Activated B cell treated with CpG ODN at 0.5 μM for 24 hours (primary cell): ENCODE measurements at regions not wholly inside any gene's neighbourhood (a gene's known extent, or its start where the extent isn't known, plus 50 kb on each side); places are given as distances from the start of the nearest gene placed in this dataset.

ENCODE experiments used
- ATAC-seq: fragments of 200-7000 bp; cut with Tn5 transposase; one replicate; pipeline ENCODE4 v1.10.0; 2021; ENCODE audit warnings: low read depth, mild to moderate bottlenecking, moderate library complexity
- CTCF ChIA-PET: fragments of 350-600 bp; sonication (Branson Sonifier 250); formaldehyde crosslinking; loops from one replicate; lab custom pipeline; 2021; ENCODE audit warnings: antibody characterized with exemption; lab: Charles Lee
- POLR2A ChIA-PET: fragments of 350-600 bp; sonication (Branson Sonifier 250); formaldehyde crosslinking; loops from one replicate; lab custom pipeline; 2021; ENCODE audit warnings: antibody characterized with exemption; lab: Charles Lee
- DNase-seq: peaks from one replicate; pipeline ENCODE4 v3.0.0; 2022
- H3K27ac Mint-ChIP-seq: one replicate; pipeline ENCODE4 v1.8.0; 2020; ENCODE audit warnings: mixed read lengths
- H3K27me3 Mint-ChIP-seq: one replicate; pipeline ENCODE4 v1.8.0; 2021; ENCODE audit warnings: mixed read lengths
- H3K36me3 Mint-ChIP-seq: one replicate; pipeline ENCODE4 v1.8.0; 2021; ENCODE audit warnings: low read depth, mixed read lengths
- H3K4me1 Mint-ChIP-seq: one replicate; pipeline ENCODE4 v1.8.0; 2021; ENCODE audit warnings: mixed read lengths
- H3K4me3 Mint-ChIP-seq: one replicate; pipeline ENCODE4 v1.8.0; 2020; ENCODE audit warnings: mild to moderate bottlenecking, mixed read lengths
- H3K9me3 Mint-ChIP-seq: one replicate; pipeline ENCODE4 v1.8.0; 2020; ENCODE audit warnings: mixed read lengths
- CTCF ChIP-seq: fragments of 200-600 bp; IDR thresholded peaks from one replicate; pipeline ENCODE4 v1.8.0; 2022; ENCODE audit warnings: antibody characterized with exemption, mild to moderate bottlenecking
- intact Hi-C: fragments of 100-400 bp; cut with micrococcal nuclease; formaldehyde crosslinking; loops from one replicate; pipeline ENCODE4 v1.15.1; 2024

- H3K9me3 Mint-ChIP-seq = no peaks in the 10 kb centered on the region
- no peaks in the 10 kb centered on the region for H3K27me3 Mint-ChIP-seq
- H3K4me3 Mint-ChIP-seq = no peak overlapping the region
- peaks cover 4% of the 10 kb centered on the region for H3K4me1 Mint-ChIP-seq
- ATAC-seq (no peak), DNase-seq (no peak)
- no peak for TF ChIP-seq CTCF
- intact Hi-C loops = loop anchor here (2.0 to 5.0 kb wide), 3 partner anchors 97 to 392 kb away; partner anchors contain the start of gene TCF12
- H3K36me3 Mint-ChIP-seq = no peaks in the 10 kb centered on the region
- POLR2A ChIA-PET = no interaction called here
- H3K27ac Mint-ChIP-seq = no peak overlapping the region
- CTCF ChIA-PET = no interaction called here
Observed at GRCh38 chr15:56820333-56820732, 87.0 kb upstream of the ZNF280D start.

- intact Hi-C loops = no loop called here
- no peak overlapping the region for H3K4me3 Mint-ChIP-seq
- ATAC-seq (no peak), DNase-seq (no peak)
- H3K27ac Mint-ChIP-seq = no peak overlapping the region
- no peaks in the 10 kb centered on the region for H3K27me3 Mint-ChIP-seq
- H3K4me1 Mint-ChIP-seq = peaks cover 4% of the 10 kb centered on the region
- no peaks in the 10 kb centered on the region for H3K9me3 Mint-ChIP-seq
- CTCF ChIA-PET = no interaction called here
- H3K36me3 Mint-ChIP-seq = no peaks in the 10 kb centered on the region
- no peak for TF ChIP-seq CTCF
- POLR2A ChIA-PET = no interaction called here
Observed at GRCh38 chr15:56817321-56818080, 84.2 kb upstream of the ZNF280D start.

GRCh38 chr15:56816781-56817180, 83.5 kb upstream of the ZNF280D start:
- H3K36me3 Mint-ChIP-seq = no peaks in the 10 kb centered on the region
- no peaks in the 10 kb centered on the region for H3K9me3 Mint-ChIP-seq
- no peak overlapping the region for H3K4me3 Mint-ChIP-seq
- TF ChIP-seq CTCF = no peak
- no peak overlapping the region for H3K27ac Mint-ChIP-seq
- no peak for DNase-seq
- no peaks in the 10 kb centered on the region for H3K27me3 Mint-ChIP-seq
- intact Hi-C loops = no loop called here
- POLR2A ChIA-PET = no interaction called here
- peaks cover 4% of the 10 kb centered on the region for H3K4me1 Mint-ChIP-seq
- CTCF ChIA-PET = no interaction called here
- no peak for ATAC-seq

- POLR2A ChIA-PET = no interaction called here
- peak overlapping the region; percentile 21 for H3K27ac Mint-ChIP-seq
- peaks cover under 1% of the 10 kb centered on the region for H3K4me1 Mint-ChIP-seq
- H3K9me3 Mint-ChIP-seq = peaks cover 3% of the 10 kb centered on the region
- H3K4me3 Mint-ChIP-seq = no peak overlapping the region
- no peak for TF ChIP-seq CTCF
- H3K27me3 Mint-ChIP-seq = no peaks in the 10 kb centered on the region
- H3K36me3 Mint-ChIP-seq = no peaks in the 10 kb centered on the region
- CTCF ChIA-PET = no interaction called here
- DNase-seq (no peak), ATAC-seq (no peak)
- intact Hi-C loops = no loop called here
Observed at GRCh38 chr15:56815247-56815646, 81.9 kb upstream of the ZNF280D start.

GRCh38 chr15:56814429-56814828, 81.1 kb upstream of the ZNF280D start:
- H3K4me1 Mint-ChIP-seq = no peaks in the 10 kb centered on the region
- ChIA-PET CTCF (no interaction called here), POLR2A (no interaction called here)
- peaks cover 6% of the 10 kb centered on the region for H3K9me3 Mint-ChIP-seq
- no peaks in the 10 kb centered on the region for H3K36me3 Mint-ChIP-seq
- no peak overlapping the region for H3K27ac Mint-ChIP-seq
- DNase-seq = no peak
- no peak overlapping the region for H3K4me3 Mint-ChIP-seq
- intact Hi-C loops = no loop called here
- H3K27me3 Mint-ChIP-seq = no peaks in the 10 kb centered on the region
- TF ChIP-seq CTCF = no peak
- ATAC-seq = no peak
